B cell (primary cell): ENCODE measurements at regions not wholly inside any gene's neighbourhood (a gene's known extent, or its start where the extent isn't known, plus 50 kb on each side); places are given as distances from the start of the nearest gene placed in this dataset.

Experiments used
- ATAC-seq: fragments of 200-7000 bp; cut with Tn5 transposase; one replicate; pipeline ENCODE4 v1.10.0; 2021; ENCODE audit warnings: low read depth, mild to moderate bottlenecking, moderate number of reproducible peaks, moderate library complexity
- CTCF ChIA-PET: fragments of 350-600 bp; sonication (Branson Sonifier 250); formaldehyde crosslinking; loops from one replicate; lab custom pipeline; 2021; ENCODE audit warnings: antibody characterized with exemption, inconsistent platforms; lab: Charles Lee
- POLR2A ChIA-PET: fragments of 350-600 bp; sonication (Branson Sonifier 250); formaldehyde crosslinking; loops from one replicate; lab custom pipeline; 2021; ENCODE audit warnings: antibody characterized with exemption; lab: Charles Lee
- DNase-seq: peaks from one replicate; pipeline ENCODE4 v3.0.0; 2013
- H2AFZ ChIP-seq: 2 replicates; pipeline ENCODE4 v1.6.1; 2012; ENCODE audit warnings: mild to moderate bottlenecking, low read depth, low read length; ENCODE audit not compliant: insufficient read depth, poor library complexity, severe bottlenecking
- H3K27ac ChIP-seq, 2 donors: 1 replicate in 1 of 2; 2 replicates in 1 of 2; pipeline ENCODE4 v1.5.1; 2012 to 2013; ENCODE audit warnings: low read length in 2 of 2, mild to moderate bottlenecking in 2 of 2, moderate library complexity in 1 of 2
- H3K27me3 ChIP-seq, 4 experiments: fragments of 200-600 bp in 1 of 4; sonication (generic) in 1 of 4; replicated peaks in 1 of 4; 1 replicate in 2 of 4; 2 replicates in 2 of 4; pipeline versions ENCODE4 v1.6.1 to v1.7.0; 2013 to 2016; ENCODE audit warnings: low read length in 3 of 4, mild to moderate bottlenecking in 2 of 4, mixed read lengths in 1 of 4, moderate library complexity in 1 of 4; ENCODE audit not compliant: insufficient read depth in 4 of 4, control insufficient read depth in 3 of 4; ENCODE audit errors: control extremely low read depth in 1 of 4
- H3K36me3 ChIP-seq, 2 experiments: replicated peaks in 1 of 2; 1 replicate in 1 of 2; 2 replicates in 1 of 2; pipeline versions ENCODE4 v1.6.1 to v1.7.1; 2013; ENCODE audit warnings: low read length in 1 of 2; ENCODE audit not compliant: insufficient read depth in 2 of 2, control insufficient read depth in 1 of 2; ENCODE audit errors: control extremely low read depth in 1 of 2, extremely low read depth in 1 of 2
- H3K4me1 ChIP-seq, 2 donors: fragments of 200-600 bp in 1 of 2; sonication (generic) in 1 of 2; 1 replicate in 1 of 2; 2 replicates in 1 of 2; pipeline versions ENCODE4 v1.5.1 to v1.6.1; 2013 to 2017; ENCODE audit warnings: low read length in 2 of 2; ENCODE audit not compliant: control insufficient read depth in 2 of 2, insufficient read depth in 2 of 2
- H3K4me2 ChIP-seq: replicated peaks from 2 replicates; pipeline ENCODE3; 2012; ENCODE audit warnings: mild to moderate bottlenecking, low read depth, low read length; ENCODE audit not compliant: poor library complexity, severe bottlenecking
- H3K4me3 ChIP-seq, 5 experiments: fragments of 200-600 bp in 1 of 5; sonication (generic) in 1 of 5; 1 replicate in 3 of 5; 2 replicates in 2 of 5; pipeline versions ENCODE4 v1.5.1 to v1.7.0; 2011 to 2016; ENCODE audit warnings: low read length in 4 of 5, mild to moderate bottlenecking in 4 of 5, low read depth in 2 of 5, control low read depth in 1 of 5, moderate library complexity in 1 of 5; ENCODE audit not compliant: insufficient read depth in 1 of 5; ENCODE audit errors: control extremely low read depth in 1 of 5, extremely low read depth in 1 of 5
- H3K79me2 ChIP-seq: fragments of 200-600 bp; sonication (generic); one replicate; pipeline ENCODE4 v1.6.0; 2016; ENCODE audit warnings: low read length; ENCODE audit not compliant: control insufficient read depth, insufficient read depth
- H3K9ac ChIP-seq: fragments of 200-600 bp; sonication (generic); 2 replicates; pipeline ENCODE4 v1.6.1; 2017; ENCODE audit warnings: mild to moderate bottlenecking, low read length, moderate library complexity
- H3K9me3 ChIP-seq, 3 donors: one replicate each; pipeline versions ENCODE4 v1.6.1 to v1.7.1; 2013; ENCODE audit warnings: low read length in 2 of 3; ENCODE audit not compliant: control insufficient read depth in 2 of 3, insufficient read depth in 1 of 3; ENCODE audit errors: control extremely low read depth in 1 of 3
- H4K20me1 ChIP-seq: 2 replicates; pipeline ENCODE4 v1.6.0; 2012; ENCODE audit warnings: mild to moderate bottlenecking, low read length; ENCODE audit not compliant: insufficient read depth, control insufficient read depth, poor library complexity, severe bottlenecking
- H3K27ac Mint-ChIP-seq: one replicate; pipeline ENCODE4 v1.8.0; 2021; ENCODE audit warnings: mixed read lengths
- H3K27me3 Mint-ChIP-seq: one replicate; pipeline ENCODE4 v1.8.0; 2021; ENCODE audit warnings: mixed read lengths
- H3K4me1 Mint-ChIP-seq: one replicate; pipeline ENCODE4 v1.8.0; 2021; ENCODE audit warnings: mixed read lengths
- H3K4me3 Mint-ChIP-seq: one replicate; pipeline ENCODE4 v1.8.0; 2021; ENCODE audit warnings: mixed read lengths
- H3K9me3 Mint-ChIP-seq: one replicate; pipeline ENCODE4 v1.8.0; 2022; ENCODE audit warnings: mixed read lengths; ENCODE audit not compliant: insufficient read depth
- EZH2 ChIP-seq: IDR thresholded peaks from 2 replicates; pipeline ENCODE4 v1.6.1; 2012; ENCODE audit warnings: borderline replicate concordance, low read depth, mild to moderate bottlenecking, moderate library complexity, low read length; ENCODE audit not compliant: insufficient read depth, poor library complexity, severe bottlenecking
- WGBS: methylation state at CpG from one replicate; pipeline ENCODE4 v1.1.5; 2013; ENCODE audit warnings: missing lambda C conversion rate; ENCODE audit not compliant: insufficient coverage; 5-methylcytosine and 5-hydroxymethylcytosine counted together
- intact Hi-C: fragments of 100-400 bp; cut with micrococcal nuclease; formaldehyde crosslinking; loops from one replicate; pipeline ENCODE4 v1.10.0; 2022
- TF ChIP-seq, protein P1 (sequence below): fragments of 200-600 bp; IDR thresholded peaks from one replicate; pipeline ENCODE4 v1.8.0; 2022; ENCODE audit warnings: antibody characterized with exemption, mild to moderate bottlenecking

DNA sequence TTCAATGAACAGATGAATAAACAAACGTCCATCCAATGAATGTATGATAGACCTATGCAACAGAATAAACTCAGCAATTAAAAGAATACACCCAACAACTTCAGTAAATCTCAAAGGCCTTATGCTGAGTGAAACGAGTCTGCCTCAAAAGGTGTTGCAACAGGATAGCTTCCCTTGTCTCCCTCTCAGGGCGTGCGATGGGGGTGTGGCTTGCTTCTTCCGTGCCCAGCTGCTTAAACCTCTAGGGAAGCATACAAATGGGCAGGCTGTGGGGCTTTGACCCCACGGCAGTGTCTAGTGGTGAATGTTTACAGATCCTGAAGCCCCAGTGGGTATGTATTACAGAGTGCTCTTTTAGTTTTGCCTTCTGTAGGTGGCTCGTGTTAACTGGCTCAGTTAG is 87.0 kb upstream of the CCL21 start:
- H2AFZ ChIP-seq = no peak overlapping the region

DNA sequence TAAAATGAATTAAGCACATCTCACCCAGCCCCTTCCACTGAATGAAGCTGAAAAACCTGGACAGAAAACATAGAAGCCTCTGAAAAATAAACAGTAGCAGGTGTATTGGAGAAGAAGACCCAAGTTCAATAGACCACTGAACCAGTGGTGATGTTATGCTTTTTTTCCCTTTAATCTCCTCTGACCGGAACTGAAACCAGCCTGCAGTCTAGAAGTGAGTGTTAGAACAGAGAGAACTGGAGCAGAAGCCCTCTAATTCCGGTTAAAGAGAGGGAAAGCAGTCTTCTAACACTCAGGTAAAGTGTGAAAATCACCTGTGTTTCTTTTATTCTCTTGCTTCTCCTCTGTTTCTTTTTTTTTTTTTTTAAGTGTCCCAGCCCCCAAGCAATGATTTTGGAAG is 83.5 kb upstream of the CCL21 start:
- H3K4me1 ChIP-seq = no peaks in the 10 kb centered on the region
- intact Hi-C loops = no loop called here
- TF ChIP-seq, protein P1, sequence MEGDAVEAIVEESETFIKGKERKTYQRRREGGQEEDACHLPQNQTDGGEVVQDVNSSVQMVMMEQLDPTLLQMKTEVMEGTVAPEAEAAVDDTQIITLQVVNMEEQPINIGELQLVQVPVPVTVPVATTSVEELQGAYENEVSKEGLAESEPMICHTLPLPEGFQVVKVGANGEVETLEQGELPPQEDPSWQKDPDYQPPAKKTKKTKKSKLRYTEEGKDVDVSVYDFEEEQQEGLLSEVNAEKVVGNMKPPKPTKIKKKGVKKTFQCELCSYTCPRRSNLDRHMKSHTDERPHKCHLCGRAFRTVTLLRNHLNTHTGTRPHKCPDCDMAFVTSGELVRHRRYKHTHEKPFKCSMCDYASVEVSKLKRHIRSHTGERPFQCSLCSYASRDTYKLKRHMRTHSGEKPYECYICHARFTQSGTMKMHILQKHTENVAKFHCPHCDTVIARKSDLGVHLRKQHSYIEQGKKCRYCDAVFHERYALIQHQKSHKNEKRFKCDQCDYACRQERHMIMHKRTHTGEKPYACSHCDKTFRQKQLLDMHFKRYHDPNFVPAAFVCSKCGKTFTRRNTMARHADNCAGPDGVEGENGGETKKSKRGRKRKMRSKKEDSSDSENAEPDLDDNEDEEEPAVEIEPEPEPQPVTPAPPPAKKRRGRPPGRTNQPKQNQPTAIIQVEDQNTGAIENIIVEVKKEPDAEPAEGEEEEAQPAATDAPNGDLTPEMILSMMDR = no peak
- no peak for TF ChIP-seq EZH2
- no peak for ATAC-seq
- WGBS = no CpG with 5 or more reads among the region's 2 CpGs
- no peak overlapping the region for H3K27ac ChIP-seq
- no peak overlapping the region for H3K27ac Mint-ChIP-seq
- no peak for DNase-seq
- H3K4me2 ChIP-seq = no peak overlapping the region
- no peaks in the 10 kb centered on the region for H3K79me2 ChIP-seq
- H3K27me3 Mint-ChIP-seq = peaks cover 53% of the 10 kb centered on the region
- H3K4me1 Mint-ChIP-seq = no peaks in the 10 kb centered on the region
- no peaks in the 10 kb centered on the region for H3K36me3 ChIP-seq
- no peak overlapping the region for H3K4me3 Mint-ChIP-seq
- no peaks in the 10 kb centered on the region for H3K9me3 Mint-ChIP-seq
- H3K9me3 ChIP-seq = peaks cover 0 to 4% (median 0%) of the 10 kb centered on the region in 3 donors
- H3K27me3 ChIP-seq = peaks cover 0 to 5% (median 1%) of the 10 kb centered on the region in 4 experiments
- H3K9ac ChIP-seq = no peak overlapping the region
- H4K20me1 ChIP-seq = no peaks in the 10 kb centered on the region
- POLR2A ChIA-PET = no interaction called here
- H2AFZ ChIP-seq = no peak overlapping the region
- CTCF ChIA-PET = no interaction called here
- H3K4me3 ChIP-seq = no peak overlapping the region

More for the DNA sequence above, 87.0 kb upstream of the CCL21 start:
- peaks cover 34% of the 10 kb centered on the region for H3K27me3 Mint-ChIP-seq
- Histone ChIP-seq H3K4me1 (no peaks in the 10 kb centered on the region), H3K9me3 (peaks cover 0 to 4% (median 0%) of the 10 kb centered on the region in 3 donors), H3K9ac (no peak overlapping the region), H3K4me2 (no peak overlapping the region), H4K20me1 (no peaks in the 10 kb centered on the region), H3K36me3 (no peaks in the 10 kb centered on the region), H3K27ac (no peak overlapping the region), H3K4me3 (no peak overlapping the region), H3K79me2 (no peaks in the 10 kb centered on the region), H3K27me3 (peaks cover 0 to 5% (median 0%) of the 10 kb centered on the region in 4 experiments)
- intact Hi-C loops = no loop called here
- ChIA-PET POLR2A (no interaction called here), CTCF (no interaction called here)
- DNase-seq (no peak), ATAC-seq (no peak)
- no peaks in the 10 kb centered on the region for H3K9me3 Mint-ChIP-seq
- H3K27ac Mint-ChIP-seq = no peak overlapping the region
- WGBS = 34% methylated on average over 6 of the region's 7 CpGs
- H3K4me3 Mint-ChIP-seq = no peak overlapping the region
- no peaks in the 10 kb centered on the region for H3K4me1 Mint-ChIP-seq
- no peak for TF ChIP-seq EZH2
- TF ChIP-seq, protein P1 = no peak
